KOPT-K1 (cell line): ENCODE measurements at regions not wholly inside any gene's neighbourhood (a gene's known extent, or its start where the extent isn't known, plus 50 kb on each side); places are given as distances from the start of the nearest gene placed in this dataset.
"Not testable (repeated sequence)": the region's sequence is repeated elsewhere in the genome, so short reads cannot be mapped to it uniquely, and the experiment has no call there.

Experiments
- H3K27ac ChIP-seq: fragments of 200-600 bp; sonication (generic); 2 replicates; pipeline ENCODE4 v1.5.1; 2016; ENCODE audit warnings: antibody characterized with exemption, mild to moderate bottlenecking, low read depth, low read length; ENCODE audit not compliant: poor library complexity, severe bottlenecking
- H3K36me3 ChIP-seq: fragments of 200-600 bp; sonication (generic); 2 replicates; pipeline ENCODE4 v1.5.1; 2017; ENCODE audit warnings: antibody characterized with exemption, mild to moderate bottlenecking, low read length, moderate library complexity; ENCODE audit not compliant: insufficient read depth
- H3K9me3 ChIP-seq: fragments of 200-600 bp; sonication (generic); 2 replicates; pipeline ENCODE4 v1.5.1; 2017; ENCODE audit warnings: antibody characterized with exemption, low read length, mild to moderate bottlenecking; ENCODE audit not compliant: insufficient read depth, poor library complexity, severe bottlenecking

DNA sequence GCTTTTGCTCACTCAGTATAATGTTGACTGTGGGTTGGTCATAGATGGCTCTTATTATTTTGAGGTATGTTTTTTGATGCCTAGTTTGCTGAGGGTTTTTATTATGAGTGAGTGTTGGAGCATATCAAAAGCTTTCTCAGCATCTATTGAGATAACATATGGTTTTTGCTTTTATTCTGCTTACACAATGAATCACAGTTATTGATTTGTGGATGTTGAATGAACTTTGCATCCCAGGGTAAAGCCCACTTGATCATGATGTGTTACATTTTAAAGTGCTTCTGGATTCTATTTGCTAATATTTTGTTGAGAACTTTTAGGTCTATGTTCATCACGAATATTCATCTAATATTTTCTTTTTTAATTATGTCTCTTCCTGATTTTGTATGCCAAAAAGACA is 1260.3 kb downstream of the TMEM121 start:
- Histone ChIP-seq H3K9me3 (no peaks in the 10 kb centered on the region), H3K36me3 (no peaks in the 10 kb centered on the region), H3K27ac (no peak overlapping the region)

DNA sequence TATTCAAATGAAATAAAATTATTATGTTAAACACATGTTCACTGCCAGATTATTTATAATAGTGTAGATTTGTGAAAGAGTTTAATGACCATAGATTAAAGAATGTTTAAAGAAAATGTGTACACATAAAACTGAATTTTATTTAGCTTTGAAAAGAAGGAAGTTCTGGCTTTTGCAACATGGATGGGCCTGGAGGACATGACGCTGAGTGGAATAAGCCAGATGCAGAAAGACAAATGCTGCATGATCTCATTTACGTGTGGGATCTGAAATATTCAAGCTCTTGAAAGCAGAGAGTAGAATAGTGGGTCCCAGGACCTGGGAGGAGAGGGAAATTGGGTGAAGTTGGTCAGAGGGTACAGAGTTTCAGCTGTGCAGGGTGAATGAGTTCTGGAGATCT is 1261.2 kb downstream of the TMEM121 start:
- Histone ChIP-seq H3K36me3 (no peaks in the 10 kb centered on the region), H3K9me3 (no peaks in the 10 kb centered on the region), H3K27ac (no peak overlapping the region)

DNA sequence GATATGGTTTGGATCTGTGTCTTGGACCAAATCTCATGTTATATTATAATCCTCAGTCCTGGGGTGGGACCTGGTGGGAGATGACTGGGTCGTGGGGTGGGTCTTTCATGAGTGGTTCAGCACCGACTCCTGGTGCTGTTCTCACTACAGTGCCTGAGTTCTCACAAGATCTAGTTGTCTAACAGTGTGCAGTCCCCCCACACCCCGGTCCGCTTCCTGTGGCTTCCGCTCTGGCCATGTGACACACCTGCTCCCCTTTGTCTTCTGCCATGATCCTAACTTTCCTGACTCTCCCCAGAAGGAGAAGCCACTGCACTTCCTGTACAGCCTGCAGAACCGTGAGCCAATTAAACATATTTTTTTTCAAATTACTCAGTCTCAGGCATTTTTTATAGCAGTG is 1262.2 kb downstream of the TMEM121 start:
- Histone ChIP-seq H3K27ac (peak overlapping the region; percentile 36), H3K9me3 (no peaks in the 10 kb centered on the region)

GRCh38 chr14:106789318-106789717 is 1262.9 kb downstream of the TMEM121 start:
- Histone ChIP-seq H3K27ac (no peak overlapping the region), H3K9me3 (no peaks in the 10 kb centered on the region)

More for the DNA sequence above, 1262.2 kb downstream of the TMEM121 start:
- no peaks in the 10 kb centered on the region for H3K36me3 ChIP-seq

DNA sequence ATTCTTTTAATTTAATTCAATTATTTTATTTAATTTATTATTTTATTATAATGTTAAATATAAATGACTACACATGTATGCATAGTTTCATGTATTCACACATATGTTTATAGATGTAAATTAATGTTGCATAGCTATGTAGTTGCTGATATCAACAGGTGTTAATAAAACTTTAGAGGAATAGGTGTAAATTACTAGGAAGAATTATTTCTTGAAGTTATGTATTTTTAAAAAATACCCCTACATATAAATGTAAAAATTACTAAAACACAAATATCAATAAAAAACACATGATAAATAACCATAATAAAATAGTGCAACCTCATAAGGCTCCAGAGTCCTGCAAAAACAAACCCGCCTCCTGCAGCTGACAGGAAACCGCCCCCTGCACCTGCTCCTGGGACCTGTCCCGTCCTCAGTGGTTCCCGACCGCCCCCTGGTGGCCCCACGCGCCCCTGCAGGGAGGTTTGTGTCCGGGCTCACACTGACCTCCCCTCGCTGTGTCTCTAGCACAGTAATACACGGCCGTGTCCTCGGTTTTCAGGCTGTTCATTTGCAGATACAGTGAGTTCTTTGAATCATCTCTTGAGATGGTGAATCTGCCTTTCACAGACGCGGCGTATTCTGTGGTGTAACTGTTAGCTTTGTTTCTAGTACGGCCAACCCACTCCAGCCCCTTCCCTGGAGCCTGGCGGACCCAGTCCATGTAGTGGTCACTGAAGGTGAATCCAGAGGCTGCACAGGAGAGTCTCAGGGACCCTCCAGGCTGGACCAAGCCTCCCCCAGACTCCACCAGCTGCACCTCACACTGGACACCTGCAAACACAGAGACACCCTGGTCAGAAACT is 1264.0 kb downstream of the TMEM121 start:
- Histone ChIP-seq H3K27ac (peak overlapping the region; percentile 26), H3K36me3 (no peaks in the 10 kb centered on the region), H3K9me3 (no peaks in the 10 kb centered on the region)

More at GRCh38 chr14:106789318-106789717, 1262.9 kb downstream of the TMEM121 start:
- no peaks in the 10 kb centered on the region for H3K36me3 ChIP-seq

DNA sequence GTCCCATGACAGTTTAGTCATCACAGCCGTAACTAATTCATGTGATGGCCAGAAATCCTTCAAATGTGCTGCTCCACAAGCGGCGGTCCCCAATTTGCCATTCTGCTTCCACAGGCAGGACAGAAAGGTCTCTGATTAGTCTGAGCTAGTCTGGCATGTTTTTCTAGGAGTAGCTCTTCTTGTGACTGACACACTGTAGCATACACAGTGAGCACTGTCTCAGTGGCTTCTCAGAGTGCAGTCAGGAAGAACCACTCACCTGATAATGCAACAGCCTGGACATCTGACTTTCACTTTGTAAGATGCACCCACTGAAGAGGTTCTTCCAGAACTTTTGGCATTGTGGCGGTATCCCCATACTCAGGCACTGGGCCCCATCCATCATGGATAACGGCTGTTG is 1266.2 kb downstream of the TMEM121 start:
- H3K9me3 ChIP-seq, result no peaks in the 10 kb centered on the region
- H3K36me3 ChIP-seq, result no peaks in the 10 kb centered on the region
- H3K27ac ChIP-seq, result no peak overlapping the region

DNA sequence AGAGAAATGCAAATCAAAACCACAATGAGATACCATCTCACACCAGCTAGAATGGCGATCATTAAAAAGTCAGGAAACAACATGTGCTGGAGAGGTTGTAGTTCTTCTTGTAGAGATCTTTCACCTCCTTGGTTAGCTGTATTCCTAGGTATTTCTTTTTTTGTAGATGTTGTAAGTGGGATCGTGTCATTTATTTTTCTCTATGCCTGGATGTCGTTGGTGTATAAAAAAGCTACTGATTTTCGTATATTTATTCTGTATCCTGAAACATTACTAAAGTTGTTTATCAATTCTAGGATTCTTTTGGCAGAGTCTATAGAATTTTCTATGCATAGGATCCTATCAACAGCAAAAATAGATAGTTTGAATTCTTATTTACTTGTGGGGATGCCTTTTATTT is 1271.8 kb downstream of the TMEM121 start:
- not testable (repeated sequence) for H3K27ac ChIP-seq, H3K36me3 ChIP-seq, H3K9me3 ChIP-seq

DNA sequence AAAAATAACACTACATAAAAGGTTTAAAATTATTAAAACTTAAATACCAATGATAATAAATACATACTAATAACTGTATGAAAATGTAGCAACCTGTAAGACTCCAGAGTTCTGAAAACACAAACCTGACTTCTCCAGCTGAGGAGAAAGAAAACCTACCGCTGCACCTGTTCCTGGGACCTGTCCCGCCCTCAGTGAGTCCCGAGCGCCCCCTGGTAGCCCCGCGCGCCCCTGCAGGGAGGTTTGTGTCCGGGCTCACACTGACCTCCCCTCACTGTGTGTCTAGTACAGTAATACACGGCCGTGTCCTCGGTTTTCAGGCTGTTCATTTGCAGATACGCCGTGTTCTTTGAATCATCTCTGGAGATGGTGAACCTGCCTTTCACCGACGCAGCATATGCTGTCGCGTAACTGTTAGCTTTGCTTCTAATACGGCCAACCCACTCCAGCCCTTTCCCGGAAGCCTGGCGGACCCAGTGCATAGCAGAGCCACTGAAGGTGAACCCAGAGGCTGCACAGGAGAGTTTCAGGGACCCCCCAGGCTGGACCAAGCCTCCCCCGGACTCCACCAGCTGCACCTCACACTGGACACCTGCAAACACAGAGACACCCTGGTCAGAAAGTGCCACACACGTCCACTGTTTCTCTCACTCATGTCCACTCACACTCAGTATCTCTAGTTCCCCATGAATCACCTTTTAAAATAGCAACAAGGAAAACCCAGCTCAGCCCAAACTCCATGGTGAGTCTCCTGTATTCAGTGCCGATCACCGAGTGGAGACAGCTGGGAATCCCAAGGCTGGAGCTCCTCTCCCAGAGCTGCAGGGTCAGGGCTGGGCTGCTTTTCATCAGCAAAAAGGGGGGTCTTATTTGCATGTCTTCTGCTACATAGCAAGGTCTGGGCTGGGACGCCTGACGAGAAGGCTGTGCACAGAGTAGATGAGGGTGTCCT is 1276.3 kb downstream of the TMEM121 start:
- H3K9me3 ChIP-seq, result no peaks in the 10 kb centered on the region
- no peak overlapping the region for H3K27ac ChIP-seq
- no peaks in the 10 kb centered on the region for H3K36me3 ChIP-seq

DNA sequence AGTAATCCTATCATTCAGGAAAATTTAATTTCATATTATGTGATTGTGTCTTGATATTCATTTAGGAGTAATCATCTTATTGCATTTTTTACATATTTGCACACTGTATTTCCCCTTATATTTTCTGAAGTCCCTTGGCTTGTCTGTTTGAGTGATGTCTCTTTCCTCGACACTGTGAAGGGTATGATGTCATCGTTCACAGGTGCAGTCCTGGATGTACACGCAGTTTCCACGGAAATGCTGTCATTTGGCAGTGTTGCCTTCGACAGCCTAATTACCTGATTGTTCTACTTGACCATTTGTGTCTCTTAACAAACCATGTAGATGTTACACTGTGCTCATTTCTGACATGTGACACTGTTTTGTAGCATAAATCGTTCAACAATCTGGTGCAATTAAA is 1277.0 kb downstream of the TMEM121 start:
- Histone ChIP-seq H3K9me3 (no peaks in the 10 kb centered on the region), H3K27ac (no peak overlapping the region), H3K36me3 (no peaks in the 10 kb centered on the region)

GRCh38 chr14:106807493-106807892 is 1281.1 kb downstream of the TMEM121 start:
- H3K27ac ChIP-seq, result no peak overlapping the region
- H3K9me3 ChIP-seq, result no peaks in the 10 kb centered on the region

DNA sequence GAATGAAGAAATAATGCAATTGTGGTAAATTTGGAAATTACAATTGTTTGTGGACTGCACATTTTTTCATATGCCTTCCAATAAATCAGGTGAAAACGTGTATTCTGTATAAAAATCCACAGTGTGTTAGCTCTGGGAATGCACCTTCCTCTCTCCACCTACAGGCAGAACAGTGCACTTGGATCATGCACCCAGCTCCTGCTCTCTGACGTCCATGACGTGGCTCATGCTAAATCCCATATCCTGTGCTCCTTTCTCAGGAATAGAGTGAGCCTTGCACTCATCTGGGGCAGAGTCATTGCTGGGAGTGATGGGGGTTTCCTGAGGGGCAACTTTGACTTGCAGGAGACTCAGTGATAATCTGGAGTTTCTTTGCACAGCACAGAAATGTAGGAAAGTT is 1282.1 kb downstream of the TMEM121 start:
- Histone ChIP-seq H3K9me3 (no peaks in the 10 kb centered on the region), H3K36me3 (no peaks in the 10 kb centered on the region), H3K27ac (no peak overlapping the region)

More at GRCh38 chr14:106807493-106807892, 1281.1 kb downstream of the TMEM121 start:
- no peaks in the 10 kb centered on the region for H3K36me3 ChIP-seq

DNA sequence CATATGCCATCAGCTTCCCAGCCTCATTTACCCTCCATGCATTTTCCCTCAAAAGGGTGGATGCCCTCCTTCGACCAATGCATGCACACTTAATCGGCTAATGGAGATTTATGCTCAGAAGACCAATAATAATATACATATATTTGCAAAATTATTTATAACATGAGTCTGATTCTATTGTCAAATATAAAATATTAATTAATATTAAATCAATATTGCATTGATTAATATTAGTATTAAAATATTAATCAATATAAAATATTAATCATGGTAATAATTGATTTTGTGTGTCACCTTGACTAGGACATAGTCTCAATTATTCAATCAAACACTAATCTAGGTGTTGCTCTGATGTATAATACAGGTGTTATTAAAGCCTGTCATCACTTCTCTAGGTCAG is 1282.5 kb downstream of the TMEM121 start:
- H3K36me3 ChIP-seq, result no peaks in the 10 kb centered on the region
- no peaks in the 10 kb centered on the region for H3K9me3 ChIP-seq
- H3K27ac ChIP-seq, result no peak overlapping the region

DNA sequence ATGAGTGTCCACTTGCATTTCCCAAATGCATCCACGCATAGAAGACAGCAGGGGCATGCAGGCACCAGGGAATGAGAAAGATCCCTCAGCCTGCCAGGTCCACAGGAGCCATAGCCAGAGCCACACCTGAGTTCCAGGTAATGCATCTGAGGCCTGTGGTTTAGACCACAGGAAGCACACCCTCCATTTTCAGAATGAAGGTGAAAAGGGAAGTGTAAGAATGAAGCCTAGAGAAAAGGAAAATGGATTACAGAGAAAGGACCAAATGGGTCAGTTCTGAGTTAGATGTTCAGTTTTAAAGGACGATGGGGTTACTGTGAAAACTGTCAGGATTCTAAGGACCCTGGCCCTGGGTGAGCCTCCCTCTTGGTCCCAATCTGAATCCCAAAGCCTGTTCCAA is 1283.2 kb downstream of the TMEM121 start:
- no peak overlapping the region for H3K27ac ChIP-seq
- no peaks in the 10 kb centered on the region for H3K9me3 ChIP-seq

GRCh38 chr14:106810168-106810567 is 1283.8 kb downstream of the TMEM121 start:
- H3K36me3 ChIP-seq, H3K9me3 ChIP-seq, H3K27ac ChIP-seq: not testable (repeated sequence)

More for the DNA sequence above, 1283.2 kb downstream of the TMEM121 start:
- H3K36me3 ChIP-seq, result no peaks in the 10 kb centered on the region

GRCh38 chr14:106811162-106811561 is 1284.8 kb downstream of the TMEM121 start:
- no peaks in the 10 kb centered on the region for H3K9me3 ChIP-seq
- H3K27ac ChIP-seq, result no peak overlapping the region
- no peaks in the 10 kb centered on the region for H3K36me3 ChIP-seq
